GM04503 (cell line): ENCODE measurements at regions not wholly inside any gene's neighbourhood (a gene's known extent, or its start where the extent isn't known, plus 50 kb on each side); places are given as distances from the start of the nearest gene placed in this dataset.

Source experiments
- DNase-seq: peaks from one replicate; pipeline ENCODE4 v3.0.0-alpha.2; 2012; ENCODE audit warnings: low read depth

DNA sequence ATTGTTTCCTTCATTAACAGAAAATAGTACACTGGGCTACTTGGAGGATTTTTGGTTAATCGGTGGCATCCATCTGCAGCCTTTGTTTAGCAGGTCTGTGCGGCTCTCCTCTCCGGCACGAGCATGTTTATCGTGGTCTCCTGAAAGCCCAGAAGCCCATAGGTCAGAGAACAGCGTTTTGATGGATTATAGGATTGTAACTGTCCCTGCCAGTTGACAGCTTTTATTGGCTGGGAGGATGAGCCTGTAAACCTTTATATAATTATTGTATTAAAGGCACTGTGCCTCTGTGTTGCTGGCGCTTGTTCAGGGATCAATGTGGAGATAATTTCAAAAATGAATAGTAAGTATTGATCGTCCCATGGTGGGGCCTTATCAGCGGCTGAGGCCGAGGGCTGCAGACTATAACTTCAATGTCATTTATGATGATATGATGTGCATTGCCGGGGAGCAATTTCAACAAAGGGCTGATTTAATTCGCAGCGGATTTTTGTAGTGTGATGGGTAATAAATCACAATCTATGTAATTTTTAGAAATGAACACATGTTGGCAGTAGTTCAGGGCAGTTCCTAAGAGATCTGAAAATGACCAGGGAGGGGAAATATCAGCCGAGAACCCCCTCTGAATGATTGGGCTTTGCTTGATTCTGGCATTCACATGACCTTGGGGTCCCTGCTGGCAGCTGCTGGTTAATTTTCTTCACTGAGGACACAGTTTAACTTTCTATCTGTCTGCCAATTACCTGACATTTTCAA lies 736.1 kb downstream of the GALR1 start:
- no peak for DNase-seq

DNA sequence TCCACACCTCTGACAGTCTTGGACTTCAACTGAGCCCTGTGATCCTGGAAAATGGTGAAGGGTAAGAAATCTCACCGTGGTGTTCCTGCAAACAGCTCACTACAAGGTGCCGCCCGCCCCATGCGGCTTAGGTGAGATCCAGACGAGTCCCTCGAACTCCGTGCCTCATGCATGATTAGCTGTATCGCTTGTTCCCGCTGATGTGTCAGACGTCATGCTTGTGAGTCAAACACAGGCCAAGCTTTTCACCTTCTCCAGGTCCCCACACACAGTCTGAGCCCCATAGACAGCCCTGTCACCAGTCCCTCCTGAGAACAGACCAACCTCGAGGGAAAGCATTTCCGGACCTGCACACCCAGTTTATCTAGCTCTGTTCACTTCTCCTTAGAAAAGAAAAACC lies 740.5 kb downstream of the GALR1 start:
- DNase-seq: no peak

DNA sequence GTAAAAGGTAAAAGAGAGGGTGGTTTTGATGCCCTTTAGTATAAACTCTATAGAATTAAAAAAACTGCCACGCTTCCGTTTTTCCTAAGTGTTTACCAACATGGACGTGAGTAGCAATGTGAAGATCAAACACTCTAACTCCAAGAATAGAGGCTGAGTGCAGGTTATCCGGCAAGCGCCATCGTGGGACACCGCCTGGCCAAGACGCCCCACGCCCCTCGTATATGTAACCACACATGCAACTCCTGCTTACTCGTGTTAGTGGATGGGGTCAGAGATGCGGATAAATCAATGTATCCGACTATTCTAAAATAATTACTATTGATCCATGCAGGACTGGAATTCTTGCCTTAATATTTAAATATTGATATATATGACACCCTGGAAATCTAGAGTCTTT lies 741.3 kb downstream of the GALR1 start:
- no peak for DNase-seq

DNA sequence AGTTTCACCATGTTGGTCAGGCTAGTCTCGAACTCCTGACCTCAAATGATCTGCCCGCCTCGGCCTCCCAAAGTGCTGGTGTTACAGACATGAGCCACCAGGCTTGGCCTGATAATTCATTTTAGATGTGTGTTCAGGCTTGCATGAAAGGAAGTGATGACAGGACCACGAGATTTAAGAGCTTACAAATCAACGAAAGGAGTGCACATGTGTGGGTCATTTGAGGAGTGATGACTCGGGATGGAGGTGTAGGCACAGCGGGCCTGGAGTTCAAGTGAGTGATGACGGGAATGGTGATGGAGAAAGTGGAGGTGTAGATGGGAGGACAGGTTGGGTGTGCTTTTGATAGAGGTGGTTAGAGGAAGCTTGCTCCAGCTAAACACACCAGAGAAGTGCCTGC lies 742.4 kb downstream of the GALR1 start:
- DNase-seq: no peak

DNA sequence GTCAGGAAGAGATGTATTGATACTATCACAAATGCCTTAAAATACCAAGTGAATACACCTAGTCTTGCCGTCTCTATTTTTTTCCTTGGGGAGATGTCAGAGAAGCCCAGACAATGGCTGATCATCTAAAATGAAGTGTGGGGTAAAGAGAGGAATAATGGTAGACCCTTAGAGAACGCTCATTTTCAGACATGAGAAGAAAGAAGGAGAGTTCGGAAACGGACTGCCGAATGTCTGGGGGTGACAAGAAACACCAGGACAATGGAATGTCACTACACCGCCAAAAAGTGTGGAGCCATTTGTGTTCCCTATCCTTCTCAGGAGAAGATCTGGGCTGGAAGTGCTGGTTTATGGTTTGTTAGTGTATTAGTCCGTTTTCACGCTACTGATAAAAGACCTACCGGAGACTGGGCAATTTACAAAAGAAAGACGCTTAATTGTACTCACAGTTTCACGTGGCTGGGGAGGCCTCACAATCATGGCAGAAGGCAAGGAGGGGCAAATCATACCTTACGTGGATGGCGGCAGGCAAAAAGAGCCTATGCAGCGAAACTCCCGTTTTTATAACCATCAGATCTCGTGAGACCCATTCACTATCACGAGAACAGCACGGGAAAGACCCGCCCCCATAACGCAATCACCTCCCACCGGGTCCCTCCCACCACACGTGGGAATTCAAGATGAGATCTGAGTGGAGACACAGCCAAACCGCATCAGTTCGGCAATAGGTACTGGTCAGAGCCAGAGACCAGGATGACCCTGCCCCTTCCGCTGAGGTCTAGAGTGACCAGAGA lies 743.7 kb downstream of the GALR1 start:
- DNase-seq: no peak

DNA sequence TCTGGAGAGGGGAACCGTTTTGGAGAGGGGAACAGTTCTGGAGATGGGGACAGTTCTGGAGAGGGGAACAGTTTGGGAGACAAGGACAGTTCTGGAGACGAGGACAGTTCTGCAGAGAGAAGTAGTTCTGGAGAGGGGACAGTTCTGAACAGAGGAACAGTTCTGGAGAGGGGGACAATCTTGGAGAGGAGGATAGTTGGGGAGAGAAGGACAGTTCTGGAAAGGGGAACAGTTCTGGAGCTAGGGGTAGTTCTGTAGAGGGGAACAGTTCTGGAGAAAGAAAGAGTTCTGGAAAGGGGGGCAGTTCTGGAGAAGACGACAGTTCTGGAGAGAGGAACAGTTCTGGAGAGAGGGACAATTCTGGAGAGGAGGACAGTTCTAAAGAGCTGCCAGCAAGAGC lies 745.9 kb downstream of the GALR1 start:
- no peak for DNase-seq

DNA sequence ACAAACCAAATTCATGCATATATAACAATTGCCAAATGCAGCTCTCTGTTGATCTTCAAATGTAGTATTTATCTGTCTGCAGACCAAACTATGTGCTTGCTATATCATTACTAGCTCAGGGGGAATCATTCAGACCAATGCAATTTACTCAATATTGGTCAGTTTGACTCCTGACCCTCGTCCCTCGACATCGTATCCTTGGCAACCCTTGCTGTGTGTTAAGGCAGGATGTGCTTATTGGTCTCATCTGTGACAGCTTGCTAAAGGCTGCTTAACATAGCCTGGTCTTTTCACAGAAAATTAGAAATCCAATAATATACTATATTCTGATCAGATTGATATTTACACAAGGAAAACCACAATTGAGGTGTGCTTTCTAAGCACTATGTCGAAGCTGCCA lies 747.1 kb downstream of the GALR1 start:
- no peak for DNase-seq

DNA sequence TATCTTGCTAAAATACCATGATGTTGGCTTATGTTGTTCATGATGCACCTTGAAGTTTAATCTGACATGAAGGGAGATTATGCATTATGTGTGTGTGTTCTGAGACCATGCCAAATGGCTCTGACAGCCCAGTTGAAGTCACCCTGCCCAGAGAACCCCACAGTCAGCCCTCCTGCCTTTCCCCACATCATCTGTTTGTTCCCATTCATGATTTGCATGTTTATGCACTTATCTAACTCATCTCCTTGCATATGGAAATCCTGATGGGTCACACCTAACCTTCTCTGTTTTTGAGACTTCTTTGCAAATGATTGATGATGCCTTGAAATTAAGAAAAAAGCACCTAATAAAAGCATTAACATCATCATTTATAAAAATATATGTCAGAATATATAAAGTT lies 752.2 kb downstream of the GALR1 start:
- no peak for DNase-seq

DNA sequence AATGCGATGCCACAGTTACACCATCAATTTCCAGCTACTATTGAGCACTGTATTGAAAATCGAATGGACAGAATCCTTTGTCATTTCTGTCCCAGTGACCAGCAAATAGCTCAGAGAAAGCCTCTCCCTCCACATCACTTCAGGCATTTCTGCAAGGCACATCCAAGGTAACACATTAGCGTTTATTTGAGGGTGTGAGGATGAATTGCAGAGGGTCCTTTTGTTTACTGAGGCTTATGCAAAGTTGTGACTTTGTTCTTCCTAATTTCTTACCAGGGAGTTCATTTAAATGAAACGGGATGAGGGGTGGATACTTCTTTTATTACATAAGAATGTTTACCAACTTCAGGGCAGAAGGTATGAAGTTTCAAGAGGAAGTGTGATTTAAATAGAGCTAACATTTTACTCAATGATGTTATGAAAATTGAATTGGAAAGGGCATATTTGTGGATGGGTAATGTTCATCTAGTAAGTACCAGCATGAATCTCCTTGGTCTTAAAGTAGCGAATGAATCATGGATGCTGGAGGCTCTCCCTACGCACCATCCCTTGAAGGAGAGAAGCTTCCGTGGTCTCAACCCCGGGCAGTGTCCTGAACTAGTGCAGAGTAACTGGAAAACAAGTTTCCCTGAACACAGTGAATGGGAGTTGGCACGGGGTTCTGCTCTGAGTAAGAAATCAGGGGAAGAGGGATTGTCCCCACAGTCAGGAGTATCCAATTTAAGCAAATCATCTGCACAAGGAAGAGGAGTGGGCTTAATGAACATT lies 756.5 kb downstream of the GALR1 start:
- no peak for DNase-seq

DNA sequence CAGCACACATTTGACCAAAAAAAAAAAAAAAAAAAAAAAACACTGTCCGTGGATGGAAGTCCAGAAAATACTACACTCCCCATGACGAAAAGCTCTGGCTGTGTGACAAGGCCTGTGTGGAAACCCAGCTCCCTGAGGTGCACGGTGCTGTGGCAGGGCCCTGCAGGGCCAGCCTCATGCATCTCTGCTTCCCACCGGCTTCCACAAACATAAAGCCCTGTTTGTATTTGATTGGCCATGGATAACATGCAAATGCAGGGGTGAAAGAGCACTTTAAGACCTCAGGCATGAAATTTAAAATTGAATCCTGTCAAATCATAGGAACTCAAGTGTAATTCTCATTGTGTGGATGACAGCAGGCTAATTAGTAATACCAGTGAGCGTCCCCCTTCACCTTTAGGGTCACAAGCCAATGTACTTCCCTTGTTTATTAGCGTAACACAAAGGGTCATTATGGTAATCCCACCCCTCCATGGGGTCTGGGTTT lies 757.2 kb downstream of the GALR1 start:
- no peak for DNase-seq

DNA sequence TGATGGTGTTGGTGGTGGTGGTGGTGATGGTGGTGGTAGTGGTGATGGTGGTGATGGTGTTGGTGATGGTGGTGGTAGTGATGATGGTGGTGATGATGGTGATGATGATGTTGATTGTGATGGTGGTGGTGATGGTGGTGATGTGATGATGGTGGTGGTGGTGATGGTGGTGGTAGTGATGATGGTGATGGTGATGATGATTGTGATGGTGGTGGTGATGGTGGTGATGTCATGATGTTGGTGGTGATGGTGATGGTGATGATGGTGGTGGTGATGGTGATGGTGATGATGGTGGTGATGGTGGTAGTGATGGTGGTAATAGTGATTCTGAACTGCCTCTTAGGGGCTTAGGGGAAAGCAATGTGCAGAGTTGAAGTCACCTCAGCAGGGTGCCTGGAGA lies 760.7 kb downstream of the GALR1 start:
- DNase-seq: no peak

DNA sequence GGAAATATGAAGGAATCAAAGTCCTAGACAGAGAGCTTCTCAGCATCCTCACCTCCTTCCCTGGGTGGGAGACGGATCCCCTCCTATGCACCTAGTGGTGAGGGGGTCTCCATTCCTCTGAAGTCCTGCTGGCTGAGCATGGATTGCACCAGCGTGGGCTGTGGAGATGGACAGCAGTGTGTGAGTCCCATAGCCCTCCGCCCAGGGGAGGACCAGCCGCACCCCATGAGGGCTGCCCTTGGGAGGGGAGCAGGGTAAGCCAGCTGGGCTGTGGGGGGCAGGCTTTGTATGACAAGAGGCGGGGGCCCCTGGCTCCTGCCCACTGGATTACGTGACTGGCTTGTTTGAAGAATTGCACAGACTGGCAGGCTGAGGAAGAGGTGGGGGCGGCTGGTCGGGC lies 768.2 kb downstream of the GALR1 start:
- DNase-seq: no peak

DNA sequence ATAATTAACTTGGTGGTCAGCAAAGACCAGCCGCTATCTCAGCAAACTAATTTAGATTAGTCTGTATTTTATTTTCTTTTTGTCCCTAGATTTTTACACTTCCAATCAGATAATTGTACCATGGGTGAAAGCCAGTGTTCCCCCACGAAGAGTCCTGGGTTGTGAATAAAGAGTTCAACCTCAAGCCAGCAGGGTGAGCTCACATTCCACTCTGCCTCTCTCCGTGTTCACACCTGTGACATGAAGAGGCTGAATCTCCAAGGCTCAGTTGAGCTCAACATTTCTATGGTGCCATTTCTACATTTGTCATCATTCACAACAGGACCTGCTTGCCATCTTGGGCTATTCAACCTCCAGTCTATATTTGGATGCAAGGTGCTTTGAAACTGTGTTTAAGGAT lies 771.5 kb downstream of the GALR1 start:
- DNase-seq: no peak

DNA sequence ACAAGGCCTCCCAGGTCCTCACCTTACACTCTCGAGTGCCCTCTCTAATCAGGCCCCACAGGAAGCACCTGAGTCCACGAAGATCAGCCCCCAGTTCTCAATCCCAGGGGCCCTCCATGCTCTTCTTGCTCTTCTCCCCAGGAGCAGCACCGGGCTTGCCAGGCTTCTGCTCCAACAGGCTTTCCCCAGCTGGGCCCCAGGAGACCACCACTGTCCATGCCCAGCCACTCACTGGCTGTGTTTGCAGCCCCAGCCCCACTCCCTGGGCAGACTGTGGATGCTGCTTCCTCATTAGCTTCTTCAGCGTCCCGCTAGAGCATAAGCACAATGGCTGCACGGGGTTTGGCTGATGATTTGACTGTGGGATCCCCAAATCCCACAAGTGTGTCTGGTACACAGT lies 781.9 kb downstream of the GALR1 start:
- no peak for DNase-seq

DNA sequence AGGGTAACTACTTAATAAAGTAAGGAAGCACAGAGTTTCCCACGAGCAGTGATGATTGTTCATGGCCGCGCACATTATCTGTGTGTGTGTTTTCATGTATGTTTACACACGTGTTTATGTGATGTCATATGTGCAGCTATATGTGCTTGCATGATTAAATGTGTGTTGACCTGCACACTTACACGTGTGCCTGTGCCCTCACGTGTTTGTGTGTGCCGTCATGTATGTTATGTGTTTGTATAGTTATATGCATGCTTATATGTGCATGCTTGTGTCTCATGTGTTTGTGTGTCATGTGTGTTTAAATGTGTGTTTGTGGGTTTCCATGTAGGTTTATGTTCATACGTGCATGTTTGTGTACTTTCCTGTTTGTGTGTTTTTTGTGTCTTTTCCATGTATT lies 782.3 kb downstream of the GALR1 start:
- no peak for DNase-seq

DNA sequence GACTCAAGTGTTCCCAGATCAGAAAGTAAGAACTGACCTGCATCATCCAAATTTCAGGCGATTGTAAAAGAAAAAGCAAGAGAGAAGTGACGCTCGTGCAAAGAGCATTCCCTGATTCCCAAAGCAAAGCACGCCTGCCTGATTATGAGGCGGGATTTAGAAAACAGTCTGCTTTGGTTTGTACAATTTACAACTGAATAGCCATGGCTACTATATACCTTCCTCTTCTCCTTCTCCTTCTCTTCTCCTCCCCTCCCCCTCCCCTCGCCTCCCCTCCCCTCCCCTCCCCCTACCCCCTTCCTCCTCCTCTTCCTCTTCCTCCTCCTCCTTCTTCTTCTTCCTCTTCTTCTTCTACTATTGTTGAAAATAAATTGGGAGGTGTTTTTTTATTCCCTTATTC lies 782.9 kb downstream of the GALR1 start:
- DNase-seq: no peak

DNA sequence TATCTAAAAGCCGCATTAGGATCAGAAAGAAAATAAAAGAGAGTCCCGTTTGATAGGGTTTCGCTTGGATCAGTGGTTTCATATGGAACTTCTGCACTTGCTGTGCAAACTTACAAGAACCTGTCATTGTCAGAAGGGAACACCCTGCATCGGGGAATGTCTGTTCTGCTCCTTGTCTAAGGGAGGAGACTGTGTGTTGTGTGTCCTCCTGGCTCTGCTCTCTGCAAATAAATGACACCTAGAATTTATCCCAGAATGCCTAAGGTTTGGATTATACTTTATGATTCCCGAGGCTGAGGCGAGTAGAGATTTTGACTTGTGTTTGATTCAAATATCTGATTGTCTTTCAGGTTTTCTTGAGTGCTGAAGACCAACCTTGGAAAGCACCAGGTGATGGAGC lies 785.1 kb downstream of the GALR1 start:
- DNase-seq: no peak

DNA sequence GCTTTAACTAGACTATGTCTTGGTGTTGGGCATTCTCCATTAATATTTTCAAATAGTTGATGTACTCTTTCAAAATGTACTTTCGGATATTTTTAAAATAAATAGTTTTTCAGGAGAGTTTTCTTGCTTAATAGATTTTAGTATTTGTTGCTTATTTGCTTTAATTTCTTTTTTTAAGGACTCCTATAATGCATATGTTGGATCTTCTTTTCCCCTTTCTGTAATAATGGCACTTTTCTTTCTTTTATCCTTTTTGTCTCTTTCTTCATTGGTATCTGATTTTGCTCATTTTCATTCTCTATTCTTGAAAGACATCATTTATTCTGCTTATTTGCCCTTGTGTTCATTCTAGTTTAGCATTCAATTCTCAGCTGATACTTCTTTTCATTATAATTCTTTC lies 791.6 kb downstream of the GALR1 start:
- no peak for DNase-seq

DNA sequence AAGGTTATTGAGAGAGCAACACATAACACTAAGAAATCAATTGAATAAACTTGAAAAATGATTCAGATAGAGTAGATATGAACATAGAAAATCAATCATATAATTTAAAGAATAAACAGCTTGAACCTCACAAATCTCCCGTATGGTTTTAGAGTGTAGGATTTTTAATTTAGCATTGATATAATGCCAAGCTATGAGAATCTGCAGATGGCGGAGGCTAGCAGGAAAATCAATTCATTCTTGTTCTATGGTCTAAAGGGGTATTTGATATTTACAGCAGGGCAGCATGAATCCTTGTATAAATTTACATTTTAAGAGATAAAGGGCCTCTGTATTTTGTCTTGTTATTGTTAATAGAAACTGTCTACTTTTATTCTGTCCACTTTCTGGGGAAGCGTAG lies 797.0 kb downstream of the GALR1 start:
- no peak for DNase-seq

DNA sequence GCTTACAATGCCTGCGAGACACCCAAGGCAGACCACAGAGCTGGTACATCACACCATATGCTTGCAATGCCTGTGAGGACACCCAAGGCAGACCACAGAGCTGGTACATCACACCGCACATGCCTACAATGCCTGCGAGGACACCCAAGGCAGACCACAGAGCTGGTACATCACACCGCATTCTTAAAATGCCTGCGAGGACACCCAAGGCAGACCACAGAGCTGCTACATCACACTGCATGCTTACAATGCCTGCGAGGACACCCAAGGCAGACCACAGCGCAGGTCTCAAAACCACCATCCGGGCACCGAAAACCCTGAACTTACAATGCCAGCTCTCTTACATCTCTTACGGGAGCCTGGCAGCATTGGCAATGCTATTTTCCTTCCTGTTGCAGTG lies 799.6 kb downstream of the GALR1 start:
- DNase-seq: no peak

DNA sequence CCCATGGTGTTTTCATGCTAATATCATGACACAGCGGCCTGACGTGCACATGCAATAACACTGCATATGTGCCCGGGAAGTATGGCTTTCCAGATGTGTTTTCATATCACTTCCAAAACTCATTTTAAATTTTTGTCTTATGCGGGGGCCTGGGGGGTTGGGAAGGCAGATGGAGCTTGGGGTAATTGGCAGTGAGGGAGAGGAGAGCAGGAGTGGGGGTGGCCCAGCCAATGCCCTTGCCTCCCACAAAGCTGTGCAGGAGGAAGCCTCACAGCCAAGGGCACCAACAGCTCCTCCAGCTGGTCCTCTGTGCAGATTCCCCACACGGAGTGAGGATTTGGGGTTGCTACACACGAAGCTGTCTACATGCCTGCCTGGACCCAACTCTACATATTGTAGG lies 805.2 kb downstream of the GALR1 start:
- no peak for DNase-seq

DNA sequence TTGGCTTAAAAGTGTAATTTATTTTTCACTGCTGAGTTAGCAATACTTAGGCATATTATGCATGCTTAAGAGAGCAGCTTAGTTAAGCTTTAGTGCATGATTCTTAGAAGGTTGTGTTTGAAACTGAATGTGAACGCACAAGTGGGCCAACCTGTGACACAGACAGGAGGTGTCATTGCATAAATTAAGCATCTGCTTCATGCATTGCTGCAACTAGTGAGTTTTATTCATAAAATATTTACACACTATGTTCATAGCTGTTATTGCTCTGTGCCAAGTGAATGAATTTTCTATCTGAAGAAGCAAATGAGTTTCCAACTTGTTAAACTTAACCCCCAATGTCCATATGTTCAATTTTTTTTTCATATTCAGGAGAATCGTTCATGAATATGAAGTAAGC lies 806.4 kb downstream of the GALR1 start:
- no peak for DNase-seq
